CD8-positive, alpha-beta memory T cell (primary cell): ENCODE measurements at regions not wholly inside any gene's neighbourhood (a gene's known extent, or its start where the extent isn't known, plus 50 kb on each side); places are given as distances from the start of the nearest gene placed in this dataset.
"Not testable (repeated sequence)": the region's sequence is repeated elsewhere in the genome, so short reads cannot be mapped to it uniquely, and the experiment has no call there.

Experiments
- CTCF ChIA-PET: fragments of 350-600 bp; sonication (Branson Sonifier 250); formaldehyde crosslinking; loops from one replicate; lab custom pipeline; 2021; ENCODE audit warnings: antibody characterized with exemption; lab: Charles Lee
- POLR2A ChIA-PET: fragments of 350-600 bp; sonication (Branson Sonifier 250); formaldehyde crosslinking; loops from one replicate; lab custom pipeline; 2021; ENCODE audit warnings: antibody characterized with exemption; lab: Charles Lee
- DNase-seq, 5 donors: peaks; one replicate each; pipeline versions ENCODE4 v3.0.0 to v3.0.0-alpha.2; 2020 to 2022; ENCODE audit warnings: mixed read lengths in 1 of 5
- H3K27ac ChIP-seq: one replicate; pipeline ENCODE4 v1.7.0; 2013; ENCODE audit warnings: low read depth, mild to moderate bottlenecking, low read length, moderate library complexity
- H3K27me3 ChIP-seq: 2 replicates; pipeline ENCODE4 v1.7.0; 2013; ENCODE audit warnings: low read length, mild to moderate bottlenecking; ENCODE audit not compliant: insufficient read depth, poor library complexity, severe bottlenecking
- H3K36me3 ChIP-seq: 2 replicates; pipeline ENCODE4 v1.7.0; 2013; ENCODE audit warnings: mild to moderate bottlenecking, low read length, moderate library complexity; ENCODE audit not compliant: insufficient read depth
- H3K4me1 ChIP-seq: 2 replicates; pipeline ENCODE4 v1.7.0; 2013; ENCODE audit warnings: mild to moderate bottlenecking, low read length, moderate library complexity; ENCODE audit not compliant: insufficient read depth
- H3K4me3 ChIP-seq: 2 replicates; pipeline ENCODE4 v1.7.0; 2013; ENCODE audit warnings: mild to moderate bottlenecking, low read length
- H3K9me3 ChIP-seq: 2 replicates; pipeline ENCODE4 v1.7.0; 2013; ENCODE audit warnings: mild to moderate bottlenecking, low read length
- H3K27ac Mint-ChIP-seq, 8 donors: one replicate each; pipeline ENCODE4 v1.8.0; 2020 to 2021; ENCODE audit warnings: mixed read lengths in 8 of 8, mild to moderate bottlenecking in 6 of 8, inconsistent platforms in 3 of 8, moderate library complexity in 3 of 8
- H3K27me3 Mint-ChIP-seq, 2 donors: one replicate each; pipeline ENCODE4 v1.8.0; 2020 to 2021; ENCODE audit warnings: mixed read lengths in 2 of 2, mild to moderate bottlenecking in 1 of 2, moderate library complexity in 1 of 2
- H3K36me3 Mint-ChIP-seq, 3 donors: one replicate each; pipeline ENCODE4 v1.8.0; 2020 to 2021; ENCODE audit warnings: mixed read lengths in 3 of 3, inconsistent platforms in 1 of 3, mild to moderate bottlenecking in 1 of 3
- H3K4me1 Mint-ChIP-seq, 3 donors: one replicate each; pipeline ENCODE4 v1.8.0; 2020 to 2021; ENCODE audit warnings: mixed read lengths in 3 of 3, inconsistent platforms in 1 of 3, mild to moderate bottlenecking in 1 of 3
- H3K4me3 Mint-ChIP-seq, 7 donors: one replicate each; pipeline ENCODE4 v1.8.0; 2020 to 2021; ENCODE audit warnings: mixed read lengths in 7 of 7, mild to moderate bottlenecking in 6 of 7, moderate library complexity in 4 of 7, inconsistent platforms in 2 of 7
- H3K9me3 Mint-ChIP-seq, 5 donors: one replicate each; pipeline ENCODE4 v1.8.0; 2020 to 2022; ENCODE audit warnings: mixed read lengths in 5 of 5, mild to moderate bottlenecking in 3 of 5, moderate library complexity in 2 of 5, inconsistent platforms in 1 of 5

DNA sequence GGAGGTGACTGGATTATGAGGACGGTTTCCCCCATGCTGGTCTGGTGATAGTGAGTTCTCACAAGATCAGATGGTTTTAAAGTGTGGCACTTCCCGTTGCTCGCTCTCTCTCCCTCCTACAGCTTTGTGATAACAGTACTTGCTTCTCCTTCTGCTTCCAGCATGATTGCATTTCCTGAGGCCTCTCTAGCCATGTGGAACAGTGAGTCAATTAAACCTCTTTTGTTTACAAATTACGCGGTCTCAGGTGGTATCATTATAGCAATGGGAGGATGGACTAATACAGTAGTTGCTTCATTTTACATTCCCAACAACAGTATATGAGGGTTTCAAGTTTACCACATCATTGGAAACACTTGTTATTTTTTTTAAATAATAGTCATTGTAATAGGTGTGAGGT is 937.3 kb upstream of the ARRDC3 start:
- Mint-ChIP-seq H3K27me3 (no peaks in the 10 kb centered on the region), H3K4me3 (no peak overlapping the region), H3K36me3 (no peaks in the 10 kb centered on the region), H3K4me1 (no peaks in the 10 kb centered on the region), H3K9me3 (peaks cover 0 to 7% (median 2%) of the 10 kb centered on the region in 5 donors), H3K27ac (no peak overlapping the region)
- Histone ChIP-seq H3K36me3 (no peaks in the 10 kb centered on the region), H3K4me1 (no peaks in the 10 kb centered on the region), H3K27ac (no peak overlapping the region), H3K27me3 (no peaks in the 10 kb centered on the region), H3K9me3 (no peaks in the 10 kb centered on the region), H3K4me3 (no peak overlapping the region)
- no peak for DNase-seq
- ChIA-PET POLR2A (no interaction called here), CTCF (no interaction called here)

DNA sequence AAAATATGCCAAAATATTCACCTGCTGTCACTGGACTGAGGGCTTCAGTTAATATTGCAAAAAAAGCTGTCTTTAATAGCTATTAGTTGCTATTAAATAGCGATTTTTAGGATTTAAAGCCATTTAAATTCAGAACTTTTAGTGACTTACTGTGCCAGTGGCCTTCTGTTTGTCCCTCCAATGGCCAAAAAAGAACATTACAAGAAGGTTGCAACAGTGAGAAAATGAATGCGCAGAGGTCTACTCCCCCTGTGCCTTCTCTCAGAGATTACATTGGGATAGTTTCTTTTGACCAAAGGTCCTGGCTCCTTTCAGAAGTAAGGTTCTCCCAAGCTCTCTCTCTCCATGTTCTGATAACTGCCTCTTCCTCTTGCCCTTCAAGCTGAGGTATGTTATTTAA is 930.3 kb upstream of the ARRDC3 start:
- Histone ChIP-seq H3K36me3 (no peaks in the 10 kb centered on the region), H3K4me3 (no peak overlapping the region), H3K9me3 (no peaks in the 10 kb centered on the region), H3K27ac (no peak overlapping the region), H3K4me1 (no peaks in the 10 kb centered on the region), H3K27me3 (no peaks in the 10 kb centered on the region)
- H3K27ac Mint-ChIP-seq: no peak overlapping the region
- H3K36me3 Mint-ChIP-seq: no peaks in the 10 kb centered on the region
- H3K27me3 Mint-ChIP-seq: no peaks in the 10 kb centered on the region
- DNase-seq: no peak
- ChIA-PET CTCF (no interaction called here), POLR2A (no interaction called here)
- no peak overlapping the region for H3K4me3 Mint-ChIP-seq
- H3K9me3 Mint-ChIP-seq: peaks cover 0 to 2% (median 0%) of the 10 kb centered on the region in 5 donors
- H3K4me1 Mint-ChIP-seq: no peaks in the 10 kb centered on the region

DNA sequence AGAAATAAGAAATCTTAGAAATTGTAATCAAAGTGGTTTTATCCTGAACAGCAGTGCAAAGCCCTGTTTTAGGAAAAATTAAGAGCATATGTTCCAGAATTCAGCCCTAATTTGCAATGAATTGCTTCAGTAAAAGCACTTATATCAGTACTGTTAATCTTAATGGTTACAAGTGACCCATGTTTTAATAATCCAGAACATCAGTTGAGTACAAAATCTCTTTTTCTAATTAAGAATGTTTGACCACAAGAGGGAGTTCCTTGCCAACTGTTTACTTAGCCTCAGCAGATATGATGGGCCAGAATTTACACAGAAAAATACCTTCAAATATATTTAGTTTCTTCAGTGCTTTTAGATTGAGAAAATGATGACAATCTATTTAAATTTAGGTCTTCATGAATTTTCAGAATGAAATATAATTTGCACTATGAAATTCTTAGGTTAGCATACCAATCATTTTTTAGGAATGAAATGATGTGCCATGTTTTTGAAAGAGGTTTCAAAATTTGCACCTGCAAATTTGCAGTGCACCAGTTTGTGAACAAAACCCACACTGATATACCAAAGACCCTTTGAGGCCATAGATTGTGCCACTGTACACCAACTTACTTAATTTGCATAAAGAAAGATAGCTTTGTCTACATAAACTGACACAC is 926.3 kb upstream of the ARRDC3 start:
- Mint-ChIP-seq H3K9me3 (peaks cover 0 to 2% (median 0%) of the 10 kb centered on the region in 5 donors), H3K27me3 (no peaks in the 10 kb centered on the region), H3K4me1 (no peaks in the 10 kb centered on the region), H3K36me3 (no peaks in the 10 kb centered on the region), H3K27ac (no peak overlapping the region), H3K4me3 (no peak overlapping the region)
- no peaks in the 10 kb centered on the region for H3K36me3 ChIP-seq
- ChIA-PET POLR2A (no interaction called here), CTCF (no interaction called here)
- no peaks in the 10 kb centered on the region for H3K4me1 ChIP-seq
- no peaks in the 10 kb centered on the region for H3K27me3 ChIP-seq
- no peaks in the 10 kb centered on the region for H3K9me3 ChIP-seq
- no peak for DNase-seq
- H3K4me3 ChIP-seq: no peak overlapping the region
- no peak overlapping the region for H3K27ac ChIP-seq

DNA sequence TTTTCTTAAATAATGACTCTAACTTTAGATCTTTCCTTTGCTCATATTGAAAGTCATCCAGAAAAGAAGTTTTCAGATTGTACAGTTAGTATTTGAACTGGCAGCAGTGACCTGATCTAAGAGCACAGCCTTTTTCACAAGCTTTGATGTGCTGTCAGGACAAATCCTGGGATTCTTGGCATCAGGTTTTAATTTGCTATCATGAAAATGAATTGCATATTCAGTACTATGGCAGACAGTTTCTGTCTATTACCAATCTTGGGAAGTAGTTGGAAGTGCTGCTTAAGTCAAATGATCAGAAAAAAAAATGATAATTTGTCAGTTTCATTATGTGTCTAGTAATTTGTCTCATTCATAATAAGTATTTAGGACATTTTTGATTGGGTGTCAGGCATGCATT is 925.6 kb upstream of the ARRDC3 start:
- Histone ChIP-seq H3K9me3 (no peaks in the 10 kb centered on the region), H3K4me3 (no peak overlapping the region), H3K27ac (no peak overlapping the region), H3K36me3 (no peaks in the 10 kb centered on the region), H3K27me3 (no peaks in the 10 kb centered on the region), H3K4me1 (no peaks in the 10 kb centered on the region)
- ChIA-PET CTCF (no interaction called here), POLR2A (no interaction called here)
- peaks cover 0 to 3% (median 2%) of the 10 kb centered on the region in 5 donors for H3K9me3 Mint-ChIP-seq
- no peaks in the 10 kb centered on the region for H3K4me1 Mint-ChIP-seq
- H3K36me3 Mint-ChIP-seq: no peaks in the 10 kb centered on the region
- H3K27ac Mint-ChIP-seq: no peak overlapping the region
- DNase-seq: no peak
- no peaks in the 10 kb centered on the region for H3K27me3 Mint-ChIP-seq
- H3K4me3 Mint-ChIP-seq: no peak overlapping the region

DNA sequence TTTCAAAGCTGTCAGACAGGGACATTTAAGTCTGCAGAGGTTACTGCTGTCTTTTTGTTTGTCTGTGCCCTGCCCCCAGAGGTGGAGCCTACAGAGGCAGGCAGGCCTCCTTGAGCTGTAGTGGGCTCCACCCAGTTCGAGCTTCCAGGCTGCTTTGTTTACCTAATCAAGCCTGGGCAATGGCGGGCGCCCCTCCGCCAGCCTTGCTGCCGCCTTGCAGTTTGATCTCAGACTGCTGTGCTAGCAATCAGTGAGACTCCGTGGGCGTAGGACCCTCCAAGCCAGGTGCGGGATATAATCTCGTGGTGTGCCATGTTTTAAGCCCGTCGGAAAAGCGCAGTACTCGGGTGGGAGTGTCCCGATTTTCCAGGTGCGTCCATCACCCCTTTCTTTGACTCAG is 919.2 kb upstream of the ARRDC3 start:
- H3K27ac Mint-ChIP-seq, H3K4me1 ChIP-seq, H3K36me3 Mint-ChIP-seq, H3K9me3 Mint-ChIP-seq, H3K9me3 ChIP-seq, H3K27me3 Mint-ChIP-seq, H3K27ac ChIP-seq, H3K36me3 ChIP-seq, CTCF ChIA-PET, H3K4me3 ChIP-seq, H3K4me1 Mint-ChIP-seq, H3K4me3 Mint-ChIP-seq, POLR2A ChIA-PET, H3K27me3 ChIP-seq, DNase-seq: not testable (repeated sequence)

DNA sequence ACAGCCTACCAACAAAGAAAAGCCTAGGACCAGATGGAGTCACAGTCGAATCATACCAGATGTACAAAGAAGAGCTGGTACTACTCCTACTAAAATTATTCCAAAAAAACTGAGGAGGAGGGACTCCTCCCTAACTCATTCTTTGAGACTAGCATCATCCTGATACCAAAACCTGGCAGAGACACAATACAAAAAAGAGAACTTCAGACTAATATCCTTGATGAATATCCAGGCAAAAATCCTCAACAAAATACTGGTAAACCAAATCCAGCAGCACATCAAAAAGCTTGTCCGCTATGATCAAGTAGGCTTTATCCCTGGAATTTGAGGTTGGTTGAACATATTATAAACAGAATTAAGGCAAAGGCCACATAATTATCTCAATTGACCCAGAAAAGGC is 900.4 kb upstream of the ARRDC3 start:
- H3K4me3 ChIP-seq: no peak overlapping the region
- H3K4me1 ChIP-seq: no peaks in the 10 kb centered on the region
- Mint-ChIP-seq H3K4me3 (no peak overlapping the region), H3K27ac (no peak overlapping the region), H3K9me3 (peaks cover 3 to 42% (median 9%) of the 10 kb centered on the region in 5 donors), H3K36me3 (no peaks in the 10 kb centered on the region), H3K27me3 (no peaks in the 10 kb centered on the region), H3K4me1 (no peaks in the 10 kb centered on the region)
- H3K27ac ChIP-seq: no peak overlapping the region
- DNase-seq: no peak
- ChIA-PET POLR2A (no interaction called here), CTCF (no interaction called here)
- H3K36me3 ChIP-seq: no peaks in the 10 kb centered on the region
- no peaks in the 10 kb centered on the region for H3K9me3 ChIP-seq
- H3K27me3 ChIP-seq: no peaks in the 10 kb centered on the region

DNA sequence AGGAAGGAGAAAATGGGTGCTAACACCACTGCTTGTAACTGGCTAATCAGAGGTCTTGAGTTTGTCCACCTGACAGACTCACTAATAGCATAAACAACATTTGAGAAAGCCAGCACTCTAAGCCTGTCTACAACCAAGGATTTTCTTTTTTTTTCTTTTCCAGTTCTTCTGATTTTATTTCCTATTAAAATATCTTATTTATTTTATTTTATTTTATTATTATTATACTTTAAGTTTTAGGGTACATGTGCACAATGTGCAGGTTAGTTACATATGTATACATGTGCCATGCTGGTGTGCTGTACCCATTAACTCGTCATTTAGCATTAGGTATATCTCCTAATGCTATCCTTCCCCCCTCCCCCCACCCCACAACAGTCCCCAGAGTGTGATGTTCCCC is 888.6 kb upstream of the ARRDC3 start:
- H3K4me1 ChIP-seq, H3K36me3 ChIP-seq, DNase-seq, H3K4me1 Mint-ChIP-seq, H3K27ac Mint-ChIP-seq, CTCF ChIA-PET, H3K9me3 ChIP-seq, H3K27ac ChIP-seq, H3K27me3 Mint-ChIP-seq, H3K4me3 ChIP-seq, H3K4me3 Mint-ChIP-seq, H3K27me3 ChIP-seq, POLR2A ChIA-PET, H3K36me3 Mint-ChIP-seq: not testable (repeated sequence)
- peaks cover 4 to 24% (median 7%) of the 10 kb centered on the region in 5 donors for H3K9me3 Mint-ChIP-seq

DNA sequence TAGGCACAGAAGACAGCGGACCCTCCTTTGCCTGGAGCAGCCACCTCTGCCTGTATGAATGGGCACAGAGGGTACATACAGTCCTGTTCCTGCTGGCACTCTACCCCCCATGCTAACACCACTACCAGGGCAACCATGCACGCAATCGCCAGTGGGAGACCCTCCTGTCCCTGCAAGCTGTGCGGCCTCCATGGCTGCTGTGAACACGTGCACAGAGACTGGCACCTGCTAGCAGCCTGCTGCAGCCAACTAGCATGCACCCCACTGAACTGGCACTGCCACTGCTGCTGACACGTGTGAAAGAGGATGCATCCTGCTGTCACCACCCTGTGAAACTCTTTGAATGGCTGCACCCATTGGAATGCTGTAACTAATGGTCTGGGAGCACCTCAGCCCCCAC is 885.2 kb upstream of the ARRDC3 start:
- ChIA-PET POLR2A (no interaction called here), CTCF (no interaction called here)
- H3K9me3 ChIP-seq: no peaks in the 10 kb centered on the region
- no peaks in the 10 kb centered on the region for H3K36me3 ChIP-seq
- H3K4me3 ChIP-seq: no peak overlapping the region
- H3K27me3 ChIP-seq: no peaks in the 10 kb centered on the region
- H3K4me1 ChIP-seq: no peaks in the 10 kb centered on the region
- Mint-ChIP-seq H3K36me3 (no peaks in the 10 kb centered on the region), H3K27ac (no peak overlapping the region), H3K9me3 (peaks cover 6 to 26% (median 8%) of the 10 kb centered on the region in 5 donors), H3K4me1 (no peaks in the 10 kb centered on the region), H3K4me3 (no peak overlapping the region), H3K27me3 (no peaks in the 10 kb centered on the region)
- no peak overlapping the region for H3K27ac ChIP-seq
- DNase-seq: no peak

DNA sequence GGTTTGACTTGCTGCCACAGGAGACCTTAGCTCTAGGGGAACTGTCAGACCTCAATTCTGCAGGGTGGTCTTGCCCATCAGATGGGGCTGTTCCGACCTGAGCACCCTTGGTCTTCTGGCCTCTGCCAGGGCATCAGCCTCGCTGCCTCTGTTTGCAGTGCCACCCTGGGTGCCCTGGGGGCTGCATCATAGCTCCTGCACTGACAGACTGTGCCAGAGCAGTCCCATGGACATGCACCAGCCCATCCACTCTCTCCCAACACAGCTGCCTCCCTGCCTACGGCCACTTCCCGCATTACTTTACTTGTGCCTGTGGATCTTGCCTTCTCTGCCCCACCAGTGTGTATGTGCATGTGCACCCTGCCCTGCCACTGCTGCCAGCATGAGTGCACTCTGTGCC is 884.7 kb upstream of the ARRDC3 start:
- no peak overlapping the region for H3K4me3 Mint-ChIP-seq
- H3K27me3 ChIP-seq: no peaks in the 10 kb centered on the region
- peaks cover 5 to 26% (median 6%) of the 10 kb centered on the region in 5 donors for H3K9me3 Mint-ChIP-seq
- H3K4me3 ChIP-seq: no peak overlapping the region
- H3K27me3 Mint-ChIP-seq: no peaks in the 10 kb centered on the region
- H3K4me1 Mint-ChIP-seq: no peaks in the 10 kb centered on the region
- H3K4me1 ChIP-seq: no peaks in the 10 kb centered on the region
- no peaks in the 10 kb centered on the region for H3K36me3 ChIP-seq
- ChIA-PET CTCF (no interaction called here), POLR2A (no interaction called here)
- no peaks in the 10 kb centered on the region for H3K9me3 ChIP-seq
- no peak for DNase-seq
- H3K36me3 Mint-ChIP-seq: no peaks in the 10 kb centered on the region
- H3K27ac Mint-ChIP-seq: no peak overlapping the region
- H3K27ac ChIP-seq: no peak overlapping the region
